Right lobe of liver (tissue), 6 donors: ENCODE measurements at regions not wholly inside any gene's neighbourhood (a gene's known extent, or its start where the extent isn't known, plus 50 kb on each side); places are given as distances from the start of the nearest gene placed in this dataset.

Source experiments
- ATAC-seq, 4 donors: fragments of 200-7000 bp; cut with Tn5 transposase; one replicate each; pipeline ENCODE4 v1.9.1; 2020; ENCODE audit warnings: mild to moderate bottlenecking in 4 of 4, moderate library complexity in 4 of 4
- DNase-seq, 3 donors: peaks; one replicate each; pipeline ENCODE4 v3.0.0-alpha.2; 2020
- H3K27ac ChIP-seq, 3 donors: fragments of 200-600 bp; one replicate each; pipeline ENCODE4 v1.8.0; 2022
- H3K27me3 ChIP-seq, 2 donors: fragments of 200-600 bp; one replicate each; pipeline ENCODE4 v1.8.0; 2022
- H3K36me3 ChIP-seq, 4 donors: fragments of 200-600 bp; sonication (generic) in 1 of 4; one replicate each; pipeline versions ENCODE4 v1.5.1 to v1.8.0; 2017 to 2022; ENCODE audit warnings: control low read depth in 1 of 4
- H3K4me1 ChIP-seq, 4 donors: fragments of 200-600 bp; sonication (generic) in 1 of 4; one replicate each; pipeline versions ENCODE4 v1.5.1 to v1.8.0; 2017 to 2022; ENCODE audit warnings: control low read depth in 1 of 4
- H3K4me3 ChIP-seq, 3 donors: fragments of 200-600 bp; one replicate each; pipeline ENCODE4 v1.8.0; 2022
- H3K9me3 ChIP-seq, 4 donors: fragments of 200-600 bp; sonication (generic) in 1 of 4; one replicate each; pipeline versions ENCODE4 v1.5.1 to v1.8.0; 2017 to 2022; ENCODE audit warnings: control low read depth in 1 of 4
- CTCF ChIP-seq, 4 donors: fragments of 200-600 bp in 3 of 4; fragments of 450-650 bp in 1 of 4; IDR thresholded peaks; one replicate each; pipeline versions ENCODE4 v1.5.1 to v1.8.0; 2016 to 2022; ENCODE audit warnings: antibody characterized with exemption in 4 of 4, mild to moderate bottlenecking in 2 of 4
- POLR2A ChIP-seq: fragments of 450-650 bp; IDR thresholded peaks from one replicate; pipeline ENCODE4 v1.6.1; 2017; ENCODE audit warnings: antibody characterized with exemption, mild to moderate bottlenecking
- WGBS: methylation state at CpG from one replicate; pipeline ENCODE4 v1.1.6; 2018; ENCODE audit warnings: low coverage, low lambda C conversion rate; ENCODE audit not compliant: insufficient coverage; ENCODE audit errors: missing lambda C conversion rate; 5-methylcytosine and 5-hydroxymethylcytosine counted together
- intact Hi-C, 2 donors: fragments of 100-400 bp; cut with DNase I; formaldehyde crosslinking; loops; one replicate each; pipeline versions ENCODE4 v1.11.2 to v1.14.1; 2022
- donor health status: DM: no; HTN: yes; CAD: no.
- donor health status: DM: no; HTN: no; CAD: no.
- donor health status: DM: no; HTN: no; CAD: no.
- donor health status: DM: no; HTN: yes; CAD: no.
- donor health status: DM: no; HTN: yes; CAD: no.

GRCh38 chr4:169849456-169849855, 91.7 kb upstream of the HPF1 start:
- DNase-seq (no peak), ATAC-seq (no peak)
- no peaks in the 10 kb centered on the region for H3K4me1 ChIP-seq
- H3K27me3 ChIP-seq: no peaks in the 10 kb centered on the region
- intact Hi-C loops: no loop called here
- no peak overlapping the region for H3K27ac ChIP-seq
- no peaks in the 10 kb centered on the region for H3K9me3 ChIP-seq
- no peaks in the 10 kb centered on the region for H3K36me3 ChIP-seq
- 40% methylated on average over 2 of the region's 2 CpGs for WGBS
- TF ChIP-seq POLR2A: no peak
- TF ChIP-seq CTCF (IDR thresholded peaks at IDR 0.05): no peak
- H3K4me3 ChIP-seq: no peak overlapping the region

- Histone ChIP-seq H3K36me3 (no peaks in the 10 kb centered on the region), H3K4me3 (no peak overlapping the region), H3K9me3 (no peaks in the 10 kb centered on the region), H3K27me3 (no peaks in the 10 kb centered on the region), H3K27ac (no peak overlapping the region), H3K4me1 (no peaks in the 10 kb centered on the region)
- intact Hi-C loops: no loop called here
- WGBS: 60% methylated on average over 5 of the region's 5 CpGs
- no peak for TF ChIP-seq CTCF (IDR thresholded peaks at IDR 0.05)
- TF ChIP-seq POLR2A: no peak
- ATAC-seq (no peak), DNase-seq (no peak)
Observed at GRCh38 chr4:169848018-169848417, 90.3 kb upstream of the HPF1 start.

GRCh38 chr4:169847171-169847570, 89.4 kb upstream of the HPF1 start:
- Histone ChIP-seq H3K27me3 (no peaks in the 10 kb centered on the region), H3K4me3 (no peak overlapping the region), H3K27ac (no peak overlapping the region), H3K4me1 (no peaks in the 10 kb centered on the region), H3K9me3 (no peaks in the 10 kb centered on the region), H3K36me3 (no peaks in the 10 kb centered on the region)
- DNase-seq: no peak
- no peak for ATAC-seq
- WGBS: 30% methylated on average over 3 of the region's 3 CpGs
- intact Hi-C loops: no loop called here
- TF ChIP-seq POLR2A (no peak), CTCF (IDR thresholded peaks at IDR 0.05) (no peak)

GRCh38 chr4:169846396-169846795, 88.7 kb upstream of the HPF1 start:
- DNase-seq: no peak
- Histone ChIP-seq H3K4me3 (no peak overlapping the region), H3K9me3 (no peaks in the 10 kb centered on the region), H3K27me3 (no peaks in the 10 kb centered on the region), H3K27ac (no peak overlapping the region), H3K36me3 (no peaks in the 10 kb centered on the region), H3K4me1 (no peaks in the 10 kb centered on the region)
- no peak for TF ChIP-seq POLR2A
- TF ChIP-seq CTCF (IDR thresholded peaks at IDR 0.05): no peak
- WGBS: 84% methylated on average over 2 of the region's 2 CpGs
- no peak for ATAC-seq
- intact Hi-C loops: no loop called here

- intact Hi-C loops: no loop called here
- Histone ChIP-seq H3K4me3 (no peak overlapping the region), H3K27me3 (no peaks in the 10 kb centered on the region), H3K4me1 (no peaks in the 10 kb centered on the region), H3K9me3 (no peaks in the 10 kb centered on the region), H3K27ac (no peak overlapping the region), H3K36me3 (no peaks in the 10 kb centered on the region)
- DNase-seq: no peak
- ATAC-seq: no peak
- 61% methylated on average over 2 of the region's 3 CpGs for WGBS
- TF ChIP-seq POLR2A: no peak
- no peak for TF ChIP-seq CTCF (IDR thresholded peaks at IDR 0.05)
Observed at GRCh38 chr4:169841776-169842175, 84.0 kb upstream of the HPF1 start.
